ENCODE measurements at regions not wholly inside any gene's neighbourhood (a gene's known extent, or its start where the extent isn't known, plus 50 kb on each side); places are given as distances from the start of the nearest gene placed in this dataset.

DNA sequence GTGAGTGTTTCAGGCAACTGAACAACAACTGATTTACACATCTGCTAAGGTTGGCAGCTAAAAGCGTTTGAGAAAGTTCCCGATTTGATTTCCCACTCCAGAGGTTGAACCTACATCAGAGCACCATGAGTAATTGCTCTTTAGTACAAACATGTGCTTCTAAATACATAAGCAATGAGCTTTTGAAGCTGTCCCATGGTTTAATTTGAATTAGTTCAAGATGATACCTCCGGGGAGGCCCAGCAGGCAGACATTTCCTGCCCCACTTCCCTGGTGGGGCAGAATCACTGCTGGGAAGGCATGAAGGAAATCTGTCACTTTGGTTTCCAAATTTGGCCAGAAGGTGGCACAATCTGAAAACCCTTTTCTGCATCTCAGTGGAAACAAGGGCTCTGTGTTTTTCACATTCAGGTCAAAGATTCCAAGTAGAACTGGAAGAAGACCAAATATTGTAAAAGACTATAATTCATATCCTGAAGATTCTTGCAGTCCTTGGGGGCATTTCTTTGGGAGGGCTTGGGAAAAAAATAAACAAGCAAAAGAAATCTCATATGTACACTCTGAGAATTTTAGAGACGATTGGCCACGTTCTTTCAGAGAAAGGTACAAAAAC is 176.2 kb upstream of the FAM20A start:
- peak; percentile 69 for TF ChIP-seq RAD21 (IDR thresholded peaks at IDR 0.05; ENCODE audit: low read depth)
- TF ChIP-seq CEBPB (IDR thresholded peaks at IDR 0.05) = no peak

DNA sequence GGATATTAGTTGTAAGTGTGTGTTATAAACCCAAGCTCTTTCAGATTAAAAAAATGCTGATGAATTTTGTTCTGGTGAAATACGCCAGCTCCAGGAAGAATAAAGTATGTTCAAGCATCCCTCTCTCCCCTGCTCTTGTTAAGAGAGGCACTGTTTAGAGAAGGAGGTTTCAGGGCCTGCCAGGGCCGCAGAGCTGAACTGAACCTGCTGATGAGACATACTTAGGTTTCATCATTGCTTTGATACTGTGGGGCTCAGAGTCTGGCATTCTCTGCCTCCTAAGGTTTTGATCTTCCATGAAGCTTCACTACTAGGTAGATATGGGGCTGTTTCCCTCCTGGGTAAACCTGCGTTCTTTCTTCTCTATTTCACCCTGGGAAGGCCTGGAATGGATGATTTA is 175.3 kb upstream of the FAM20A start:
- TF ChIP-seq YY1 (IDR thresholded peaks at IDR 0.05; ENCODE audit: low read depth) = no peak
- TF ChIP-seq, protein P1, sequence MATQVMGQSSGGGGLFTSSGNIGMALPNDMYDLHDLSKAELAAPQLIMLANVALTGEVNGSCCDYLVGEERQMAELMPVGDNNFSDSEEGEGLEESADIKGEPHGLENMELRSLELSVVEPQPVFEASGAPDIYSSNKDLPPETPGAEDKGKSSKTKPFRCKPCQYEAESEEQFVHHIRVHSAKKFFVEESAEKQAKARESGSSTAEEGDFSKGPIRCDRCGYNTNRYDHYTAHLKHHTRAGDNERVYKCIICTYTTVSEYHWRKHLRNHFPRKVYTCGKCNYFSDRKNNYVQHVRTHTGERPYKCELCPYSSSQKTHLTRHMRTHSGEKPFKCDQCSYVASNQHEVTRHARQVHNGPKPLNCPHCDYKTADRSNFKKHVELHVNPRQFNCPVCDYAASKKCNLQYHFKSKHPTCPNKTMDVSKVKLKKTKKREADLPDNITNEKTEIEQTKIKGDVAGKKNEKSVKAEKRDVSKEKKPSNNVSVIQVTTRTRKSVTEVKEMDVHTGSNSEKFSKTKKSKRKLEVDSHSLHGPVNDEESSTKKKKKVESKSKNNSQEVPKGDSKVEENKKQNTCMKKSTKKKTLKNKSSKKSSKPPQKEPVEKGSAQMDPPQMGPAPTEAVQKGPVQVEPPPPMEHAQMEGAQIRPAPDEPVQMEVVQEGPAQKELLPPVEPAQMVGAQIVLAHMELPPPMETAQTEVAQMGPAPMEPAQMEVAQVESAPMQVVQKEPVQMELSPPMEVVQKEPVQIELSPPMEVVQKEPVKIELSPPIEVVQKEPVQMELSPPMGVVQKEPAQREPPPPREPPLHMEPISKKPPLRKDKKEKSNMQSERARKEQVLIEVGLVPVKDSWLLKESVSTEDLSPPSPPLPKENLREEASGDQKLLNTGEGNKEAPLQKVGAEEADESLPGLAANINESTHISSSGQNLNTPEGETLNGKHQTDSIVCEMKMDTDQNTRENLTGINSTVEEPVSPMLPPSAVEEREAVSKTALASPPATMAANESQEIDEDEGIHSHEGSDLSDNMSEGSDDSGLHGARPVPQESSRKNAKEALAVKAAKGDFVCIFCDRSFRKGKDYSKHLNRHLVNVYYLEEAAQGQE (IDR thresholded peaks at IDR 0.05; ENCODE audit: low read depth) = no peak
- no peak for TF ChIP-seq EGR1 (IDR thresholded peaks at IDR 0.05)
- TF ChIP-seq CEBPB (IDR thresholded peaks at IDR 0.05) = no peak
- no peak for TF ChIP-seq RAD21 (IDR thresholded peaks at IDR 0.05; ENCODE audit: low read depth)
- TF ChIP-seq NFIC (IDR thresholded peaks at IDR 0.05) = no peak
- TF ChIP-seq, protein P2, sequence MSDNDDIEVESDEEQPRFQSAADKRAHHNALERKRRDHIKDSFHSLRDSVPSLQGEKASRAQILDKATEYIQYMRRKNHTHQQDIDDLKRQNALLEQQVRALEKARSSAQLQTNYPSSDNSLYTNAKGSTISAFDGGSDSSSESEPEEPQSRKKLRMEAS (IDR thresholded peaks at IDR 0.05) = no peak
- TF ChIP-seq, protein P3, sequence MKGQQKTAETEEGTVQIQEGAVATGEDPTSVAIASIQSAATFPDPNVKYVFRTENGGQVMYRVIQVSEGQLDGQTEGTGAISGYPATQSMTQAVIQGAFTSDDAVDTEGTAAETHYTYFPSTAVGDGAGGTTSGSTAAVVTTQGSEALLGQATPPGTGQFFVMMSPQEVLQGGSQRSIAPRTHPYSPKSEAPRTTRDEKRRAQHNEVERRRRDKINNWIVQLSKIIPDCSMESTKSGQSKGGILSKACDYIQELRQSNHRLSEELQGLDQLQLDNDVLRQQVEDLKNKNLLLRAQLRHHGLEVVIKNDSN (IDR thresholded peaks at IDR 0.05) = no peak
- TF ChIP-seq FOXM1 (IDR thresholded peaks at IDR 0.05; ENCODE audit: borderline replicate concordance, low read depth) = no peak
- no peak for TF ChIP-seq TCF12 (IDR thresholded peaks at IDR 0.05; ENCODE audit: low read depth)
- no peak for TF ChIP-seq TEAD4 (IDR thresholded peaks at IDR 0.05)
- TF ChIP-seq TAF1 (IDR thresholded peaks at IDR 0.05; ENCODE audit: low read depth) = no peak
- no peak for TF ChIP-seq ZBTB7A (IDR thresholded peaks at IDR 0.05; ENCODE audit: low read depth)
- no peak for TF ChIP-seq EP300 (IDR thresholded peaks at IDR 0.05; ENCODE audit: borderline replicate concordance)

DNA sequence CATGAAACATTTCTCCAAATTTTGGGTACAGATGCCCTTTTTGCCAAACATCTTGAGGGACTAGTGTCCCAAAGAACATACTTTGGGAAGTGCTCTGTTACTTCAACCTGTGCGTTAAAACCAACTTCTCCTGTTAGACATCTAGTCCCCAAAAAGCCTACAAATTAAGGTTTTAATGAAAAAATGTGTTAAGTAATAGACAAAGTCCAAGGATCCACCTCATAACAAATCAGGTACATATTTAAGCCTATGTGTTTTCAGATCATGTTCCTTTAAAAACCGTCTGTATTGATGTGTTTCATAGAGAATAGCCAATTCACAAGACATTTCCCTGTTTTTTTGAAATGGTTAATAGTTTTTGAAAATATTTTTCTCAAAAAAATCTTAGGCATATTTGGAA is 174.8 kb upstream of the FAM20A start:
- TF ChIP-seq ZBTB7A (IDR thresholded peaks at IDR 0.05; ENCODE audit: low read depth) (no peak), FOXM1 (IDR thresholded peaks at IDR 0.05; ENCODE audit: borderline replicate concordance, low read depth) (no peak), CEBPB (IDR thresholded peaks at IDR 0.05) (no peak), RAD21 (IDR thresholded peaks at IDR 0.05; ENCODE audit: low read depth) (no peak), TCF12 (IDR thresholded peaks at IDR 0.05; ENCODE audit: low read depth) (no peak), EP300 (IDR thresholded peaks at IDR 0.05; ENCODE audit: borderline replicate concordance) (no peak), NFIC (IDR thresholded peaks at IDR 0.05) (no peak), YY1 (IDR thresholded peaks at IDR 0.05; ENCODE audit: low read depth) (no peak), EGR1 (IDR thresholded peaks at IDR 0.05) (no peak), TAF1 (IDR thresholded peaks at IDR 0.05; ENCODE audit: low read depth) (no peak), CREB1 (IDR thresholded peaks at IDR 0.05; ENCODE audit: low read depth) (no peak), TEAD4 (IDR thresholded peaks at IDR 0.05) (no peak)
- TF ChIP-seq, protein P1 (IDR thresholded peaks at IDR 0.05; ENCODE audit: low read depth) = no peak
- TF ChIP-seq, protein P3 (IDR thresholded peaks at IDR 0.05) = no peak
- TF ChIP-seq, protein P2 (IDR thresholded peaks at IDR 0.05) = no peak

DNA sequence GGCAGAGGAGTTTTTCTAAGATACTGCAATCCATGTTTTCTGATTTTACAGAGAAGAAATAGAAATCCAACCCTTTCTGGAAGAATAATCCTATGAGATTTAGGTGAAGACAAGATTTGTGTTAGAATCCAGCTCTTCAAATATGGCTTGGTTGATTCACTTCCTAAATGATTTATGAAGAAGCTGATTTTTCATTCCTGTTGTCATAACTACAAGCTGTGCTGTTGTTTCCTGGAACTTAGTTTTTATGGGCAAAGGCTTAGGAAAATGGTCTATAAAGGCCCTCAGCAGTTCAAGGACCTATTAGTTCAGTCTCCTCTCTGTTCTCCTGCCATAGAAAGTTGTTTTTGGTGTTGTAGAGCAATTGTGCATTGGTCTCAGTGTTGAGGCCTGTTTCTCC is 174.2 kb upstream of the FAM20A start:
- TF ChIP-seq TCF12 (IDR thresholded peaks at IDR 0.05; ENCODE audit: low read depth) (no peak), TEAD4 (IDR thresholded peaks at IDR 0.05) (no peak), TAF1 (IDR thresholded peaks at IDR 0.05; ENCODE audit: low read depth) (no peak), NFIC (IDR thresholded peaks at IDR 0.05) (no peak), ZBTB7A (IDR thresholded peaks at IDR 0.05; ENCODE audit: low read depth) (no peak), FOXM1 (IDR thresholded peaks at IDR 0.05; ENCODE audit: borderline replicate concordance, low read depth) (no peak), YY1 (IDR thresholded peaks at IDR 0.05; ENCODE audit: low read depth) (no peak), CEBPB (IDR thresholded peaks at IDR 0.05) (no peak), EP300 (IDR thresholded peaks at IDR 0.05; ENCODE audit: borderline replicate concordance) (no peak), RAD21 (IDR thresholded peaks at IDR 0.05; ENCODE audit: low read depth) (no peak), CREB1 (IDR thresholded peaks at IDR 0.05; ENCODE audit: low read depth) (no peak), EGR1 (IDR thresholded peaks at IDR 0.05) (no peak)
- TF ChIP-seq, protein P3 (IDR thresholded peaks at IDR 0.05) = no peak
- TF ChIP-seq, protein P2 (IDR thresholded peaks at IDR 0.05) = no peak
- TF ChIP-seq, protein P1 (IDR thresholded peaks at IDR 0.05; ENCODE audit: low read depth) = no peak

Data from Ishikawa (cell line).